ENCODE measurements at regions not wholly inside any gene's neighbourhood (a gene's known extent, or its start where the extent isn't known, plus 50 kb on each side); places are given as distances from the start of the nearest gene placed in this dataset.

- ChIA-PET RAD21 (ENCODE audit: low non-redundant PET in 1 of 2, low total read pairs in 2 of 2, uncharacterized antibody in 2 of 2, unreplicated experiment in 2 of 2) (no interaction called here), POLR2A (no interaction called here), CTCF (no interaction called here)
- no peak overlapping the region for H3K27ac ChIP-seq (ENCODE audit: low read depth, low read length)
- no peak overlapping the region for H3K9ac ChIP-seq (ENCODE audit: low read length)
- H4K20me1 ChIP-seq (ENCODE audit: insufficient read depth), result no peaks in the 10 kb centered on the region
- no TSS peak for BruUV-seq (replicated peaks)
- H3K4me2 ChIP-seq (ENCODE audit: low read length), result no peak overlapping the region
- TF ChIP-seq SP1 (IDR thresholded peaks at IDR 0.05; ENCODE audit: low read depth) (no peak), ZNF274 (IDR thresholded peaks at IDR 0.05; ENCODE audit: low read depth, low read length) (no peak), ZFX (IDR thresholded peaks at IDR 0.05) (no peak), SIN3A (IDR thresholded peaks at IDR 0.05; ENCODE audit: low read depth) (no peak), ELF1 (IDR thresholded peaks at IDR 0.05; ENCODE audit: borderline replicate concordance, low read depth) (no peak), SRF (IDR thresholded peaks at IDR 0.05; ENCODE audit: low read depth) (no peak), JUND (IDR thresholded peaks at IDR 0.05) (no peak), CTCF (IDR thresholded peaks at IDR 0.05 in 2 of 3, conservative IDR thresholded peaks at IDR 0.05 in 1 of 3; ENCODE audit: borderline replicate concordance in 1 of 3, insufficient read depth in 1 of 3, low read depth in 2 of 3, low read length in 2 of 3) (no peak), POLR2A (IDR thresholded peaks at IDR 0.05; ENCODE audit: borderline replicate concordance, extremely low read depth, insufficient read depth, insufficient read length) (no peak), FOSL1 (IDR thresholded peaks at IDR 0.05; ENCODE audit: low read depth) (no peak), MAX (IDR thresholded peaks at IDR 0.05) (no peak), ATF3 (IDR thresholded peaks at IDR 0.05) (no peak), EZH2 (IDR thresholded peaks at IDR 0.05) (no peak), POLR2AphosphoS5 (IDR thresholded peaks at IDR 0.05; ENCODE audit: low read depth, low read length) (no peak), REST (IDR thresholded peaks at IDR 0.05; ENCODE audit: low read depth) (no peak), EGR1 (IDR thresholded peaks at IDR 0.05; ENCODE audit: low read depth) (no peak), RAD21 (IDR thresholded peaks at IDR 0.05; ENCODE audit: low read depth) (no peak), TCF7L2 (IDR thresholded peaks at IDR 0.05; ENCODE audit: borderline replicate concordance, extremely low read depth, insufficient read depth, insufficient read length) (no peak), CEBPB (IDR thresholded peaks at IDR 0.05; ENCODE audit: low read depth) (no peak), EZH2phosphoT487 (IDR thresholded peaks at IDR 0.05; ENCODE audit: borderline replicate concordance) (no peak)
- no peaks in the 10 kb centered on the region for H3K36me3 ChIP-seq (ENCODE audit: control insufficient read depth in 1 of 2, insufficient read depth in 2 of 2, low read length in 2 of 2)
- no peak overlapping the region for H2AFZ ChIP-seq (ENCODE audit: low read depth, low read length, poor library complexity, severe bottlenecking)
- ATAC-seq, result no peak
- H3K9me3 ChIP-seq (ENCODE audit: control insufficient read depth in 1 of 2, insufficient read depth in 1 of 2, low read depth in 1 of 2, low read length in 2 of 2), result no peaks in the 10 kb centered on the region
- no peaks in the 10 kb centered on the region for H3K79me2 ChIP-seq (ENCODE audit: insufficient read depth, low read length)
- H3K27me3 ChIP-seq (ENCODE audit: insufficient read depth, low read length), result no peaks in the 10 kb centered on the region
- H3K9me2 ChIP-seq (ENCODE audit: insufficient read depth), result no peaks in the 10 kb centered on the region
- intact Hi-C loops (cut with micrococcal nuclease), result no loop called here
- DNase-seq (ENCODE audit: low read depth, low spot score), result no peak
- no peak overlapping the region for H3K4me3 ChIP-seq (replicated peaks in 1 of 2; ENCODE audit: low read depth in 1 of 2, low read length in 2 of 2)
- no peaks in the 10 kb centered on the region for H3K4me1 ChIP-seq (ENCODE audit: control insufficient read depth in 1 of 2, insufficient read depth in 2 of 2, low read length in 2 of 2)
These were observed 80.3 kb upstream of the ABHD2 start for GRCh38 chr15:89007989-89008388.
